ENCODE measurements at regions not wholly inside any gene's neighbourhood (a gene's known extent, or its start where the extent isn't known, plus 50 kb on each side); places are given as distances from the start of the nearest gene placed in this dataset.
"Not testable (repeated sequence)": the region's sequence is repeated elsewhere in the genome, so short reads cannot be mapped to it uniquely, and the experiment has no call there.

DNA sequence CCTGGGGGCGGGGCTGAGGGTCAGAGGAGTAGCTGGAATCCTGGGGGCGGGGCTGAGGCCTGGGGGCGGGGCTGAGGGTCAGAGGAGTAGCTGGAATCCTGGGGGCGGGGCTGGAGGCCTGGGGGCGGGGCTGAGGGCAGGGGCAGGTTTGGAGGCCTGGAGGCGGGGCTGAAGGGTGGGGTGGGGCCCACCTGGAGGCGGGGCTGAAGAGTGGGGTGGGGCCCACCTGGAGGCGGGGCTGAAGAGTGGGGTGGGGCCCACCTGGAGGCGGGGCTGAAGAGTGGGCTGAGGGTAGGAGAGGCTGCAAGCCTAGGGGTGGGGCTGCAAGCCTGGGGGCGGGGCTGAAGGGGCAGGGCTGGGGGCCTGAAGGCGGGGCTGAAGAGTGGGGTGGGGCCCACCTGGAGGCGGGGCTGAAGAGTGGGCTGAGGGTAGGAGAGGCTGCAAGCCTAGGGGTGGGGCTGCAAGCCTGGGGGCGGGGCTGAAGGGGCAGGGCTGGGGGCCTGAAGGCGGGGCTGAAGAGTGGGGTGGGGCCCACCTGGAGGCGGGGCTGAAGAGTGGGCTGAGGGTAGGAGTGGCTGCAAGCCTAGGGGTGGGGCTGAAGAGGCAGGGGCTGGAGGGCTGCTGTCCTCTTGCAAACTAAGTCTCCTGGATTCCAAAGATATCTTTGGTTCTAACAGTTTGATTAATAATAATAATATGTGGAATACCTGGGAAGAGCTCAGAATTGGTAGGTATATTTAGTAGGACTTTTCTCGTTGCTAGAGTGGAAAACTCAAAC is 1329.7 kb downstream of the BRD1 start:
- ATAC-seq (replicated peaks in 6 of 8): peak in 1 of 8 experiments; percentile 11
- in situ Hi-C loops (cut with MboI; ENCODE audit: low pct_unique_long_range_greater_than_20kb in 2 of 9, low sequenced_read_pairs in 9 of 9, unreplicated experiment in 9 of 9): loop anchor here in 1 of 9 experiments (25.0 kb wide), 1 partner anchor 1686 kb away; no protein-coding TSS in a partner anchor
- WGBS, 10 experiments: 25 to 100% methylated on average over 1 of the region's 16 CpGs; no CpG with 5 or more reads in 8 of the 10 experiments
- H3K4me1 ChIP-seq (replicated peaks in 1 of 2); H3K27ac ChIP-seq; H3K4me3 ChIP-seq: not testable (repeated sequence)

- H3K4me1 ChIP-seq (replicated peaks in 1 of 2): no peaks in the 10 kb centered on the region
- peak in 1 of 8 experiments; percentile 15 for ATAC-seq (replicated peaks in 6 of 8)
- in situ Hi-C loops (cut with MboI; ENCODE audit: low pct_unique_long_range_greater_than_20kb in 2 of 9, low sequenced_read_pairs in 9 of 9, unreplicated experiment in 9 of 9): loop anchor here in 1 of 9 experiments (25.0 kb wide), 1 partner anchor 1685 kb away; no protein-coding TSS in a partner anchor
- no peak overlapping the region for H3K27ac ChIP-seq
- 100% methylated on average over 1 to 3 of the region's 30 CpGs; no CpG with 5 or more reads in 7 of the 10 experiments for WGBS, 10 experiments
- no peak overlapping the region for H3K4me3 ChIP-seq
Observed at GRCh38 chr22:48496987-48497650, 1330.6 kb downstream of the BRD1 start.

DNA sequence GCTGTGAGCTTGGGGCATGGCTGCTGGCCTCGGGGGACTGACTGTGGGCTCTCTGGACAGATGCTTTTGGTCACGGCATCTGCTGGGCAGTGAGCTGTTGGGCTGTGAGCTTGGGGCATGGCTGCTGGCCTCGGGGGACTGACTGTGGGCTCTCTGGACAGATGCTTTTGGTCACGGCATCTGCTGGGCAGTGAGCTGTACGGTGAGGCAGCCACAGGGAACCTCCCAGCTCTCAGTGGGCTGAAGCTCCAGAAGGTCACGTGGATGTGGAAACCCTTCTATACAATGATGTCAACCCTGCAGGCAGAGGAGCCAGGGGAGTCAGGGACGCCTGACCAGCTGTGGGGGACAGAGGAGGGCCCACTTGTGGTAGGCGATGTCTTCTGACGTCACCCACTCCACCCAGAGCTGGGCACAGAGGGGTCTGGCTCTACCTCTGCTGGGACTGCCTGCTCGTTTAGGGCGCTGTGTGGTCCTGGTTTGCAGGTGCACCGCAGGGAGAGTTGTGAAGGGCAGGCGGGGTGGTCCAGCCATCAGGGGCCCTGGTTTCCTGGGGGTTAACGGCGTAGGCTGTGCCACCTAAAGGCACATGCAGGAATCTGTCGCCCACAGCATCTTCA is 1331.3 kb downstream of the BRD1 start:
- WGBS, 10 experiments: 17 to 100% (median 63%) methylated on average over 1 to 8 of the region's 16 CpGs; no CpG with 5 or more reads in 4 of the 10 experiments
- ATAC-seq (replicated peaks in 6 of 8): no peak
- in situ Hi-C loops (cut with MboI; ENCODE audit: low pct_unique_long_range_greater_than_20kb in 2 of 9, low sequenced_read_pairs in 9 of 9, unreplicated experiment in 9 of 9): loop anchor here in 1 of 9 experiments (25.0 kb wide), 1 partner anchor 1684 kb away; no protein-coding TSS in a partner anchor
- Histone ChIP-seq H3K4me1 (replicated peaks in 1 of 2) (no peaks in the 10 kb centered on the region), H3K4me3 (no peak overlapping the region), H3K27ac (no peak overlapping the region)

DNA sequence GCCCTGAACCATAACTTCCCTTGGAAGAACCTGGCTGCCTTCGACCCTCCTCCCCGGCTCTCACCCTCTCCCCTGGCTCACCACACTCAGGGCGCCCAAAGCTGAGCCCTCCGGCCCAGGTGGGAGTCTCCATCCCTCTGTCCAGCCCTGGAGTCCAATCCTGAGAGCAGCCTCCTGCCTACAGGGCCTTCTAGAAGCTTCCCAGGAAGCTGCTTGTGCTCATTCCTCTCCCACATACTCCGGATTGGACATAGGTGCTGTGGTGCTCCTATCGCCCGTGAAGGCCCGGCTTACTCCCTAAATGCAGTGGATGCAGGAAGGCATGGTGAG is 1332.0 kb downstream of the BRD1 start:
- Histone ChIP-seq H3K27ac (no peak overlapping the region), H3K4me1 (replicated peaks in 1 of 2) (no peaks in the 10 kb centered on the region), H3K4me3 (no peak overlapping the region)
- 84 to 85% methylated on average over 6 to 7 of the region's 8 CpGs; no CpG with 5 or more reads in 8 of the 10 experiments for WGBS, 10 experiments
- no peak for ATAC-seq (replicated peaks in 6 of 8)
- in situ Hi-C loops (cut with MboI; ENCODE audit: low pct_unique_long_range_greater_than_20kb in 2 of 9, low sequenced_read_pairs in 9 of 9, unreplicated experiment in 9 of 9): loop anchor here in 1 of 9 experiments (25.0 kb wide), 1 partner anchor 1683 kb away; no protein-coding TSS in a partner anchor

DNA sequence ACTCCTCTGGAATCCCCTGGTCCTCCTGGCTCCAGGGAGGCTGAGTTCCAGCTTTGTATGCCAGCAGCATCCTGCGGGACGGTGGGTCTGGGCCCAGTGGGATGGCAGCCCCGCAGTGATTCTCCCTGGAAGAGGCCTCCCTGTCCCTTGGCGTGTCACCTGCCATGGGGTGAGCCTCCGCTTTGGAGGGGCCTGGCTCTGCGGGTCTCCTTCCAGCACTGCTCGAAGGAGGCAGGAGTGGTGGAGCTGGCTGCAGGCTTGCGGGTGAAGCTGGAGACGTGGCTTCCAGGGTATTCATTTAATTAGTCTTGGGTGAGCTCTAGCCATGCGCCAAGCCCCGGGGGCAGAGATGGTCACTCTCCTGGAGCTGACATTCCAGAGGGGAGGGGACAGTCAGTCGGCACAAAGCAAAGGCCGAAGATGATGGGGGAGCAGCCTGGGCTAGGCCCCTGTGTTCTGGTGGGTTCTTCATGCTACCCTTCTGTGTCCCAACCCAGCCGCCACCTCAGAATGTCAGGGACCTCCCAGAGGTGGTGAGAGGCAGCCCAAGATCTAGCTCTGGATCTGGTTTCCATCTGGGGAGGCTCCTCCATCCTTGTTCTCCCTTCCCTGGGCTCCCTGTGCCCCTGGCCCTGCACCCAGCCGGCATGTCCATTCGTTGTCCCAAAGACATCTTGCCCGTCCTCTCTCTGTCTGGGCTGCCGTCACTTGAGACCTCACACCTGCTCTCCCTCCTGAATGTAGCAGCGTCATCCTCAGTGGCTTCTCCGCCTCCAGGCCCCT is 1332.5 kb downstream of the BRD1 start:
- in situ Hi-C loops (cut with MboI; ENCODE audit: low pct_unique_long_range_greater_than_20kb in 2 of 9, low sequenced_read_pairs in 9 of 9, unreplicated experiment in 9 of 9): loop anchor here in 1 of 9 experiments (25.0 kb wide), 1 partner anchor 1683 kb away; no protein-coding TSS in a partner anchor
- Histone ChIP-seq H3K4me1 (replicated peaks in 1 of 2) (no peaks in the 10 kb centered on the region), H3K4me3 (no peak overlapping the region), H3K27ac (no peak overlapping the region)
- WGBS, 10 experiments: 49 to 100% (median 71%) methylated on average over 1 to 8 of the region's 20 CpGs; no CpG with 5 or more reads in 3 of the 10 experiments
- ATAC-seq (replicated peaks in 6 of 8): no peak

DNA sequence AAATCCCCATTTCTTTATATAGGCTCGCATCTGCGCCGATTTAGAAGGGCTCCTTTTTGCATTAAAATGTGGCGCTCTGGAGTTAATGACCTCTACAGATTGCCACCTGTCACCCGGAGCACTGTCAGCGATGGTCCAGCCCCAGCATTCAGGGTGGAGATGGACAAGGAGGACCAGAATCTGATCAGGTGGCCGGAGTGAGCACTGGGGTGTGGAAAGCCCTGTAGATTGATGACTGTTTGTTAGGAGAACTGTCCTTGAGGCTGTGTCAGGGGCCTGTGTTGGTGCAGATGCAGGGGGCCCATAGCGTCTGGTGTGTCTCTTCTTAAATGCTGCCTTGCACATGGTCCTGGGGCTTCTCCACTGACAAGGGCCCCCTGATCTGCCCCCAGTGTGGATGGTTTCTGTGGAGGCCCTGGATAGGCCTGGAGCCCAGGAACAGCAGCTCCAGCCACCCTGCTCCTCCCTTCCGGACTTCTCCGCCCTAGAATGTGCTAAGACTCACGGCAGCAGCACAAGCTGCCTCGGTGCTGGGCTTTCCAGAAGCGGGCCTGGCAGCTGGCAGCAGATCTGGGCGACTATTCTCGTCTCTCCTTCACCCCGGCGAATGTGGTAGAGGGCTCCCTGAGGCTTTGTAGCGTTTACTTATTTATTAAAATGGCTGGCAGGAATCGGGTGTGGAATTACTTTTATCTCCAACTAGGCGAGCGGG is 1333.3 kb downstream of the BRD1 start:
- no peak for ATAC-seq (replicated peaks in 6 of 8)
- Histone ChIP-seq H3K27ac (no peak overlapping the region), H3K4me1 (replicated peaks in 1 of 2) (no peaks in the 10 kb centered on the region), H3K4me3 (no peak overlapping the region)
- in situ Hi-C loops (cut with MboI; ENCODE audit: low pct_unique_long_range_greater_than_20kb in 2 of 9, low sequenced_read_pairs in 9 of 9, unreplicated experiment in 9 of 9): loop anchor here in 1 of 9 experiments (25.0 kb wide), 1 partner anchor 1682 kb away; no protein-coding TSS in a partner anchor
- 53 to 96% (median 87%) methylated on average over 3 to 16 of the region's 21 CpGs; no CpG with 5 or more reads in 3 of the 10 experiments for WGBS, 10 experiments

- ATAC-seq (replicated peaks in 6 of 8): no peak
- 29 to 100% (median 90%) methylated on average over 1 to 3 of the region's 6 CpGs; no CpG with 5 or more reads in 5 of the 10 experiments for WGBS, 10 experiments
- in situ Hi-C loops (cut with MboI; ENCODE audit: low pct_unique_long_range_greater_than_20kb in 2 of 9, low sequenced_read_pairs in 9 of 9, unreplicated experiment in 9 of 9): loop anchor here in 1 of 9 experiments (25.0 kb wide), 1 partner anchor 1681 kb away; no protein-coding TSS in a partner anchor
- H3K4me1 ChIP-seq (replicated peaks in 1 of 2): no peaks in the 10 kb centered on the region
- H3K27ac ChIP-seq: no peak overlapping the region
- no peak overlapping the region for H3K4me3 ChIP-seq
Observed at GRCh38 chr22:48493733-48494132, 1333.9 kb downstream of the BRD1 start.

DNA sequence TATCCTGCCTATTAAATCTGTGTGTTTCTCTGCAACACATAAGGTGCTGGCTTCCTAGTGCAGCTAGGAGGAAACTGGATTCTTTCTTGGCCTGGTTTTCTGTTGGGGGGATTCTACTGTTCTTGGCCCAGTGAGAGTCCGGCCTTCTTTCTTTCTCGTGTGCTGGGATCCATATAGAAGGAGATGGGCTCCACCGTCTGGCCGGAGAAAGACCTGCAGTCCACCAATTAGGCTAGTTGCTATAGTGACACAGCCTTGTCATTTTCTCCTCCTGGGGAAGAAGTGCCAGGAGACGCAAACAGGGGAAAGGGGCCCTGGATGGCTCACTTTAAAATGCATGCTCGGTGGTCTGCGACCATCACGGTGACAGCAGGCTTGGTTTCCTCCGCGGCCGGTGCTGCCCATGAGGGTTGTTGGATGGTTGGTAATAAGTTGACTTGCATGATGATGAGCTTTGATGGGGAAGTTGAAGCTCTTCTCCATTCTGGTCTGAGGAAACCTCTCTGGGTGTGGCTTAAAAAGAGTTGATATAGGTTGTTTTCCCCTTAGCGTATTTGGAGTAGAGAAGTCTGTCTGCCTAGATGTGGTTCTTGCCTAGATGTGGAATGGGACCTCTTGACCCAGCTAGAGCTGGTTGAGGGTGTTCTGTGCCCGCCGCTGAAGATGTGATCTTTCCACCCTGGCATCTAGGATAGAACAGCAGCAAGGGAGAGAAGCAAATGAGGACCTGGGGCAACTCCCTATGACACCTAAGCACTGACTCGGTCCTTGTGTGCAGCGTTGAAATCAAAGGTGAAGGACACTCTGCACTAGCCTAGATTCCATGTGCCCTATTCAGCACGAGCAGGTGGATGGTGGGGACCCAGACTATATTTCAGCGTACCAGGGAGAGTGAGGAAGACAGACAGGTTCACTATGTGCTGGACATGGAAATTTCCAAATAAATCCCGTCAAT is 1335.0 kb downstream of the BRD1 start:
- WGBS, 10 experiments: 0 to 100% (median 54%) methylated on average over 1 to 11 of the region's 19 CpGs
- in situ Hi-C loops (cut with MboI; ENCODE audit: low pct_unique_long_range_greater_than_20kb in 2 of 9, low sequenced_read_pairs in 9 of 9, unreplicated experiment in 9 of 9): loop anchor here in 1 of 9 experiments (25.0 kb wide), 1 partner anchor 1680 kb away; no protein-coding TSS in a partner anchor

GRCh38 chr22:48491451-48491941 is 1336.2 kb downstream of the BRD1 start:
- in situ Hi-C loops (cut with MboI; ENCODE audit: low pct_unique_long_range_greater_than_20kb in 2 of 9, low sequenced_read_pairs in 9 of 9, unreplicated experiment in 9 of 9): loop anchor here in 1 of 9 experiments (25.0 kb wide), 1 partner anchor 1679 kb away; no protein-coding TSS in a partner anchor
- WGBS, 10 experiments: 0 to 64% (median 33%) methylated on average over 1 to 14 of the region's 19 CpGs
- no peak overlapping the region for H3K27ac ChIP-seq
- H3K4me3 ChIP-seq: peak overlapping the region in 2 of 5 donors; percentile 81 to 85
- no peaks in the 10 kb centered on the region for H3K4me1 ChIP-seq (replicated peaks in 1 of 2)
- ATAC-seq (replicated peaks in 6 of 8): peak in 2 of 8 experiments; percentile 10 to 13

More for the DNA sequence above, 1335.0 kb downstream of the BRD1 start:
- Histone ChIP-seq H3K4me3 (peak overlapping the region in 2 of 5 donors; percentile 10 to 85), H3K4me1 (replicated peaks in 1 of 2) (no peaks in the 10 kb centered on the region), H3K27ac (no peak overlapping the region)
- peak in 6 of 8 experiments; percentile 49 to 90 (median 70) for ATAC-seq (replicated peaks in 6 of 8)

DNA sequence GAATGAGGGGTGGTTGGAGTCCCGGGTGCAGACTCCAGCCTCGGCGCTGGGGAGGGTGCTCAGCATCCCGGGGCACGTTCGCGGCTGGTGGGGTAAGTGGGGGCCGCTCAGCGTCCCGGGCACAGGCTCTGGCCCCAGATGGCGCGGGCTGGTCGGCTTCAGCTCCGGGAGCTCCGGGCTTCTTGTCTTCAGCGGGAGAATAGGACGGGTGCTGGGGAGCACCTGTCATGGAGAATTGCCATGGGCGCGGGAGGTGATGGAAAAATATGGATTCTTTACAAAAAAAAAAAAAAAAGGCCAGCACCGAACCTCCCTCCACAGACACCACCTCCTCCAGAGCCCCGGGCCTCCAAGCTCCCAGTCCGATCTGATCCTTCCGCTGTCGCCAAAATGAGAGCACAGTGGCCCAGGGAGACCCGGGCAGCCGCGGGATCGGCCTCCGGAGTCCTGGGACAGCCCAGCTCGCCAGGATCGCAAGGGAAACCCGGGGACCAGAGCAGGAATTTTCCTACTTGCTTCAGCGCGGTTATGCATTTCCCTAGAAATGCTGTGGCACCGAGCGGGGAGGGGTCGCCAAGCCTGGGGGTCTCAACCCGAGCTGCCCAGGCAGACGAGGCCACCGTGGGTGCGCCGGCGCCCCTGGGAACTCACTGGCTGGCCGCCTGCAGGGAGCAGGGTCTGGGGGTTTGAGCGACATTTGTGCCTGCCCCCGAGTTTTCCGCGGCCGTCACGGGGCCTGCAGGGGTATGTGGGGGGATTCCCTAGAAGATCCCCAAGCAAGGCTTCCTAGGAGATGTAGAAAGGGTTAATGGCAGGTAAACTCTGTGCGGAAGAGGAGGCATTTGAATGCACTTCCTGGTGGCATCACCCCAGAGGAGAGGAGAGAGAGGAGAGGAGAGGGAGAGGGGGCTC is 1336.9 kb downstream of the BRD1 start:
- no peak overlapping the region for H3K27ac ChIP-seq
- in situ Hi-C loops (cut with MboI; ENCODE audit: low pct_unique_long_range_greater_than_20kb in 2 of 9, low sequenced_read_pairs in 9 of 9, unreplicated experiment in 9 of 9): loop anchor here in 1 of 9 experiments (25.0 kb wide), 1 partner anchor 1678 kb away; no protein-coding TSS in a partner anchor
- peak in 1 of 8 experiments; percentile 1 for ATAC-seq (replicated peaks in 6 of 8)
- no peaks in the 10 kb centered on the region for H3K4me1 ChIP-seq (replicated peaks in 1 of 2)
- WGBS, 10 experiments: 0 to 79% (median 20%) methylated on average over 1 to 20 of the region's 51 CpGs; no CpG with 5 or more reads in 1 of the 10 experiments
- peak overlapping the region in 3 of 5 donors; percentile 22 to 85 (median 81) for H3K4me3 ChIP-seq
